Nephron progenitor cell (in vitro differentiated cells): ENCODE measurements at regions not wholly inside any gene's neighbourhood (a gene's known extent, or its start where the extent isn't known, plus 50 kb on each side); places are given as distances from the start of the nearest gene placed in this dataset.

ENCODE experiments used
- DNase-seq: peaks from one replicate; pipeline ENCODE4 v3.0.0; 2021
- H3K27ac Mint-ChIP-seq: 2 replicates; pipeline ENCODE4 v1.8.0; 2021; ENCODE audit warnings: mild to moderate bottlenecking, moderate library complexity, mixed read lengths
- H3K27me3 Mint-ChIP-seq: 2 replicates; pipeline ENCODE4 v1.8.0; 2021; ENCODE audit warnings: mild to moderate bottlenecking, low read depth, mixed read lengths; ENCODE audit not compliant: poor library complexity
- H3K36me3 Mint-ChIP-seq: 2 replicates; pipeline ENCODE4 v1.8.0; 2021; ENCODE audit warnings: low read depth, mixed read lengths
- H3K4me1 Mint-ChIP-seq: 2 replicates; pipeline ENCODE4 v1.8.0; 2021; ENCODE audit warnings: mixed read lengths
- H3K4me3 Mint-ChIP-seq: 2 replicates; pipeline ENCODE4 v1.8.0; 2021; ENCODE audit warnings: mild to moderate bottlenecking, moderate library complexity, mixed read lengths
- H3K9me3 Mint-ChIP-seq: 2 replicates; pipeline ENCODE4 v1.8.0; 2021; ENCODE audit warnings: mild to moderate bottlenecking, moderate library complexity, mixed read lengths
- TF ChIP-seq, protein P1 (sequence below): fragments of 200-600 bp; sonication (generic); IDR thresholded peaks from 2 replicates; pipeline ENCODE4 v1.5.0; 2021; ENCODE audit warnings: antibody characterized with exemption

DNA sequence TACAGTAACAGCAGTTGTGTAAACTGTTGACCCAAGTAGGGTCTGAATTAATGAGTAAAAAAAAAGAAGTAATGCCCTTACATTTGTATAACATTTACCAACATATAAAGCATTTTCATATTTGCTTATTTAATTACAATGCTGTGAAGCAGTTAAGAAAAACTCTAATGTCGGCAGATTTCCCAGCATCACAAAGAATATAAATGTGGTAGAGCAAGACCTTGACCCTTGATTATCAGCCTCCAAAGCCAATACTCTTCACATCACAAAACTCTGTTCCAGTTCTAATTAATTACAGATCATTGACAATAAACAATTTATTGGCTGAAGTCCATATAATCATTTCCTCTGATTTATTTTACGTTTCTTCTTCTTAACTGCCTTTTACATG, 130.2 kb downstream of the DUSP10 start:
- Mint-ChIP-seq H3K9me3 (peaks cover 15% of the 10 kb centered on the region), H3K4me3 (no peak overlapping the region), H3K4me1 (peaks cover 25% of the 10 kb centered on the region), H3K27ac (peak overlapping the region; percentile 75), H3K27me3 (peaks cover 6% of the 10 kb centered on the region), H3K36me3 (peaks cover 5% of the 10 kb centered on the region)
- DNase-seq = no peak
- TF ChIP-seq, protein P1, sequence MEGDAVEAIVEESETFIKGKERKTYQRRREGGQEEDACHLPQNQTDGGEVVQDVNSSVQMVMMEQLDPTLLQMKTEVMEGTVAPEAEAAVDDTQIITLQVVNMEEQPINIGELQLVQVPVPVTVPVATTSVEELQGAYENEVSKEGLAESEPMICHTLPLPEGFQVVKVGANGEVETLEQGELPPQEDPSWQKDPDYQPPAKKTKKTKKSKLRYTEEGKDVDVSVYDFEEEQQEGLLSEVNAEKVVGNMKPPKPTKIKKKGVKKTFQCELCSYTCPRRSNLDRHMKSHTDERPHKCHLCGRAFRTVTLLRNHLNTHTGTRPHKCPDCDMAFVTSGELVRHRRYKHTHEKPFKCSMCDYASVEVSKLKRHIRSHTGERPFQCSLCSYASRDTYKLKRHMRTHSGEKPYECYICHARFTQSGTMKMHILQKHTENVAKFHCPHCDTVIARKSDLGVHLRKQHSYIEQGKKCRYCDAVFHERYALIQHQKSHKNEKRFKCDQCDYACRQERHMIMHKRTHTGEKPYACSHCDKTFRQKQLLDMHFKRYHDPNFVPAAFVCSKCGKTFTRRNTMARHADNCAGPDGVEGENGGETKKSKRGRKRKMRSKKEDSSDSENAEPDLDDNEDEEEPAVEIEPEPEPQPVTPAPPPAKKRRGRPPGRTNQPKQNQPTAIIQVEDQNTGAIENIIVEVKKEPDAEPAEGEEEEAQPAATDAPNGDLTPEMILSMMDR = no peak

DNA sequence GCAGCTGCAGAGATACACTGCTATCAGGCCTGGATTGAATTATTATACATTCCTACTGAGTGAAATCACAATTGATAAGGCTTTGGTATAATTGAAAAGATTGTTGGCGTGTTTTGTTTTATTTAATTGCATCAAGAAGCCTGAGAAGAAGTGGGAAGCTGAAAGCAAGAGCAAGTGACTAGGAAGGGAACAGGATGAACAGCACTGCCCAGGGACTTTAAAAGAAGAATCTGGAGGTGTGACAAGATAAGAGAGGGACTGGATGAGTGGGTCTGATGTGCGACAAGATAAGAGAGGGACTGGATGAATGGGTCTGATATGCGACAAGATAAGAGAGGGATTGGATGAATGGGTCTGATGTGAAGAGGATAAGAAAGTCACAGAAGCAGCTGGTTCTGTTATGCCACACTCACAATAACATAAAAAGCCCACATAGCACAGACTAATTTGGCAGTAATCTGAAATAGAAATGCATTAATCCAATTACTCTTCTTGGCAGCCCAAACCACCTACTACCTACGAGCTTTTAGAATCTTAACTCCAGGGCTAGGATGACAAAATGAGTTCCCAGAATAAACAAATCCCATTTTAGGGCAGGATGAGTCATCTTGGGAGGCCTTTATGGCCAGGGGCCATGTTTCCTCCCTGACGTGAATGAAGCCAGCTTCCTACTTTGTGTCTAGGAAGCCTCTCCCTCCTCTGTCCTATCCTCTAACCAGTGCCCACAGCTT, 129.7 kb downstream of the DUSP10 start:
- peak overlapping the region; percentile 75 for H3K27ac Mint-ChIP-seq
- TF ChIP-seq, protein P1 = no peak
- H3K4me1 Mint-ChIP-seq = peaks cover 25% of the 10 kb centered on the region
- H3K36me3 Mint-ChIP-seq = peaks cover 5% of the 10 kb centered on the region
- no peak overlapping the region for H3K4me3 Mint-ChIP-seq
- peaks cover 6% of the 10 kb centered on the region for H3K27me3 Mint-ChIP-seq
- no peak for DNase-seq
- peaks cover 13% of the 10 kb centered on the region for H3K9me3 Mint-ChIP-seq

DNA sequence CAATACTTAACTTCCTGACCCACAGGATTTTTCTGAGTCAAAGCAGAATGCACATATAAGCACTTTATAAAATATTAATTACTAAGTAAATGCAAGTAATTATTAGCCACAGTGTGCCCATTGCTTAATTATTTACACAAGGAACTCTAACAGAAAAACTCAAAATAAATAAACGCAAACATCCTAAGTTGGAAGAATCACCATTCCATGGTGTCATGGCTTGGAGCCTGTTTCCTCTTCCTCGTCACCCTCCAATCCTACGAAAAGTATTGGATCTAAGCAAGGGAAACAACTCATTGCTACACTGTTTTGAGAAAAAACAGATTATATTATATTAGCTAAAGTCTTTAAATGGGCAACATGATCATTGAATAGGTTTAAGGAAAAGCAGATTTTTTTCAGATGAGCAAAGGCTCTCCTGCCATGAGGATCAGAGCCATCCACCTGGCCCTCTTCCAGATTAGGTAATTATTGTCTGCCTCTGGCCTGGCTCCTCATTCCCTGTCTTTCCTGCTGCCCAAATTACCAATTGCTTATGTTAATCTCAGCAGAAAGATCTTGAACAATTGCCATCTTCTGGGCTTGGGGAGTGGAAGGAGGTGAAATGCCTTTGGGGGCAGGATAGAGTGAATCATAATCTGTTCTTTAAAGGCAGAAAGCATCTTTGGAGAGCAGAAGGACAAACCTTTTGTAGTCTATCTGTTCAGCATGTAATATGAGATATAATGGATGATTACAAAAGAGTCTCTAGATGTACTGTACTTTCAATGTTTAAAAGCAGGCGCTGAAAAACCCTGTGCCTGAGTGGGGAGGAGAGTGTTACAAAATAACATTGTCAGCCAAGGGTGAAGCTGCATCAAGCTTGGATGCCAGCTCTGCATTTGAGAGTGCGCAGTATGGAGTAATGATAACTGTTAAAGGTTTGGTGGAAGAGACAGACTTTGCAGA, 121.2 kb downstream of the DUSP10 start:
- no peaks in the 10 kb centered on the region for H3K27me3 Mint-ChIP-seq
- no peak overlapping the region for H3K4me3 Mint-ChIP-seq
- no peaks in the 10 kb centered on the region for H3K4me1 Mint-ChIP-seq
- no peak overlapping the region for H3K27ac Mint-ChIP-seq
- H3K36me3 Mint-ChIP-seq = no peaks in the 10 kb centered on the region
- no peak for DNase-seq
- TF ChIP-seq, protein P1 = no peak
- H3K9me3 Mint-ChIP-seq = peaks cover 12% of the 10 kb centered on the region

DNA sequence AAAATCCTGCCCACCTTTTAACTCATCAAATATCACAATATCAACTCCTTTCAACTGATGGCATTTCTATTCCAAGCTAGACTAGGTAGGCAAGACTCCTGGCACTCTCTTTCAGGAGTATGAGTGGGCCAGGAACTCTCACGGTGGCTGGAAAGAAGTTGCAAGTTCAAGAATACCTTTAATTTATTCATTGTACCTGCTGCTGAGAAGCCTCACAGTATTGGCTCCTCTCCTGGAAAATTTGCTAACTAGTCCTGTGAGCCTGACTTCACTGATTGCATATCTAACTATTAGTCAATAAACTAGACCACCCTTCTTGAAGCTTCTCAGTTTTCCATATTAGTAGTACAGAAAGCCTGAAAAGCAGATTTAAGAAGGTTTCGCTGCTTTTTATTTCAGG, 120.2 kb downstream of the DUSP10 start:
- TF ChIP-seq, protein P1 = no peak
- DNase-seq = no peak
- H3K27ac Mint-ChIP-seq = no peak overlapping the region
- peaks cover 22% of the 10 kb centered on the region for H3K9me3 Mint-ChIP-seq
- no peaks in the 10 kb centered on the region for H3K36me3 Mint-ChIP-seq
- no peaks in the 10 kb centered on the region for H3K27me3 Mint-ChIP-seq
- H3K4me1 Mint-ChIP-seq = no peaks in the 10 kb centered on the region
- no peak overlapping the region for H3K4me3 Mint-ChIP-seq

DNA sequence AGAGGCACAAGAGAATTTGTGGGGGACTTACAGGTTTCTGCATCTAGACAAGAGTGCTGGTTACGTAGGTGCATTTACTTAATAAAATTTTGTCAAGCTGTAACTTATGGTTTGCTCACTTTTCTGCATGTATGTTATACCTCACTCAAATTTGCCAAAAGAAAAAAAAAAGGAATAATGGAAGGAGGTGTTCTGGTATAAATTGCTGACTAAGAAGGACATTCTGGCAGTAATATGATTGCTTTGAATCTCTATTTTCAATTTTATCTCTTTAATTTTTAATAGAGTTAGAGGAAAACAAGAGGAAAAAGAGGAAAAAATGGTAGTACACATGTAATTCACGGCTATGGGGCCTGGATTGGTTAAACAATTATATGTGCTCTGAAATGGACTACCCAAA, 119.5 kb downstream of the DUSP10 start:
- TF ChIP-seq, protein P1 = no peak
- DNase-seq = no peak
- Mint-ChIP-seq H3K4me1 (no peaks in the 10 kb centered on the region), H3K27me3 (no peaks in the 10 kb centered on the region), H3K36me3 (no peaks in the 10 kb centered on the region), H3K27ac (no peak overlapping the region), H3K9me3 (peaks cover 25% of the 10 kb centered on the region), H3K4me3 (no peak overlapping the region)
